GM12873 (cell line): ENCODE measurements at regions not wholly inside any gene's neighbourhood (a gene's known extent, or its start where the extent isn't known, plus 50 kb on each side); places are given as distances from the start of the nearest gene placed in this dataset.
A peak's percentile ranks its signal among the peaks of the same experiment; 100 is the strongest.

Experiments
- CTCF ChIP-seq: IDR thresholded peaks from 2 replicates; pipeline ENCODE4 v1.5.1; 2012; ENCODE audit warnings: low read depth, mild to moderate bottlenecking, moderate library complexity, low read length, control low read depth; ENCODE audit not compliant: insufficient read depth; ENCODE audit errors: missing control alignments

GRCh38 chr19:29278716-29279115 is 65.8 kb upstream of the UQCRFS1 start:
- TF ChIP-seq CTCF: no peak

- TF ChIP-seq CTCF: no peak
Measured at GRCh38 chr19:29283366-29283765, 70.4 kb upstream of the UQCRFS1 start.

- no peak for TF ChIP-seq CTCF
Measured at GRCh38 chr19:29285187-29285687, 72.3 kb upstream of the UQCRFS1 start.

- TF ChIP-seq CTCF: peak; percentile 31
Measured at GRCh38 chr19:29285878-29286277, 72.9 kb upstream of the UQCRFS1 start.

- TF ChIP-seq CTCF: no peak
Measured at GRCh38 chr19:29287061-29287460, 74.1 kb upstream of the UQCRFS1 start.

GRCh38 chr19:29288256-29288655 is 75.3 kb upstream of the UQCRFS1 start:
- no peak for TF ChIP-seq CTCF

- TF ChIP-seq CTCF: no peak
Measured at GRCh38 chr19:29289020-29289419, 76.1 kb upstream of the UQCRFS1 start.

- peak; percentile 17 for TF ChIP-seq CTCF
Measured at GRCh38 chr19:29290853-29291252, 77.9 kb upstream of the UQCRFS1 start.
